ENCODE measurements at regions not wholly inside any gene's neighbourhood (a gene's known extent, or its start where the extent isn't known, plus 50 kb on each side); places are given as distances from the start of the nearest gene placed in this dataset.

DNA sequence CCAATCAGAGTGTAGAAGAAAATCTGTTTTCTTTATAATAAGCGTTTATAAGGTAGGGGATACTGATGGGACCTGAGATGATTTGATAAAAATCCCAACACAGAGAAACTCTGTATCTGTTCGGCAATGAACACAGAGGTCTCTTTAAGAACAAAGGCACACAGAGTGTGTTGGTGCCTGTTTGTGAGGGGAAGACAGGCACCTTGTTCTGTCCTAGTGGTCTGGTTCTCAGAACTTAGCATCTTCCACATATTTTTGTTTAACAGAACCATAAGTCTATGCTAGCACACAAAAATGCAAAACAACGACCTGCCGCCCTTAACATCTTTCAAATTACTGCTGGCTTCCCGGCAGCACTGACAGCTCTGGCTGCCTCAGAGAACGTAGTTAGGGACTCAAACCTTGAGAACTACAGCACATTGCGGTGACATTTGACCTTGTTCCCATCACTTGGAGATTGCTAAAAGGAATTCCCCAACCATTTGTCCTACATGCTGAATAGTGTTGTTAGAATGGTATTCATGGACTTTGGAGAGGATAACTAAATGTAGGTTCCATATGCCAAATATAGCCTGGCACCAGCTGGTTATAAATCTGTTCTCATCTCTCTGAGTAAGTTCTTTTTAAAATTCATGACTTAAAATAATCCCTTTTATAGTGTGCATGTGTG, 871.7 kb upstream of the TYRP1 start:
- Histone ChIP-seq H3K27me3 (no peaks in the 10 kb centered on the region), H3K9me3 (no peaks in the 10 kb centered on the region), H3K36me3 (no peaks in the 10 kb centered on the region), H3K4me3 (no peak overlapping the region), H3K4me1 (no peaks in the 10 kb centered on the region), H3K27ac (no peak overlapping the region)
- no peak for DNase-seq (ENCODE audit: low spot score in 2 of 2)
- 42% methylated on average over 7 of the region's 7 CpGs for WGBS
- TF ChIP-seq, protein P1, sequence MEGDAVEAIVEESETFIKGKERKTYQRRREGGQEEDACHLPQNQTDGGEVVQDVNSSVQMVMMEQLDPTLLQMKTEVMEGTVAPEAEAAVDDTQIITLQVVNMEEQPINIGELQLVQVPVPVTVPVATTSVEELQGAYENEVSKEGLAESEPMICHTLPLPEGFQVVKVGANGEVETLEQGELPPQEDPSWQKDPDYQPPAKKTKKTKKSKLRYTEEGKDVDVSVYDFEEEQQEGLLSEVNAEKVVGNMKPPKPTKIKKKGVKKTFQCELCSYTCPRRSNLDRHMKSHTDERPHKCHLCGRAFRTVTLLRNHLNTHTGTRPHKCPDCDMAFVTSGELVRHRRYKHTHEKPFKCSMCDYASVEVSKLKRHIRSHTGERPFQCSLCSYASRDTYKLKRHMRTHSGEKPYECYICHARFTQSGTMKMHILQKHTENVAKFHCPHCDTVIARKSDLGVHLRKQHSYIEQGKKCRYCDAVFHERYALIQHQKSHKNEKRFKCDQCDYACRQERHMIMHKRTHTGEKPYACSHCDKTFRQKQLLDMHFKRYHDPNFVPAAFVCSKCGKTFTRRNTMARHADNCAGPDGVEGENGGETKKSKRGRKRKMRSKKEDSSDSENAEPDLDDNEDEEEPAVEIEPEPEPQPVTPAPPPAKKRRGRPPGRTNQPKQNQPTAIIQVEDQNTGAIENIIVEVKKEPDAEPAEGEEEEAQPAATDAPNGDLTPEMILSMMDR (IDR thresholded peaks at IDR 0.05), result no peak
- TF ChIP-seq POLR2A (IDR thresholded peaks at IDR 0.05), result no peak
- TF ChIP-seq EP300 (IDR thresholded peaks at IDR 0.05), result no peak
- TF ChIP-seq POLR2AphosphoS5 (IDR thresholded peaks at IDR 0.05), result no peak

DNA sequence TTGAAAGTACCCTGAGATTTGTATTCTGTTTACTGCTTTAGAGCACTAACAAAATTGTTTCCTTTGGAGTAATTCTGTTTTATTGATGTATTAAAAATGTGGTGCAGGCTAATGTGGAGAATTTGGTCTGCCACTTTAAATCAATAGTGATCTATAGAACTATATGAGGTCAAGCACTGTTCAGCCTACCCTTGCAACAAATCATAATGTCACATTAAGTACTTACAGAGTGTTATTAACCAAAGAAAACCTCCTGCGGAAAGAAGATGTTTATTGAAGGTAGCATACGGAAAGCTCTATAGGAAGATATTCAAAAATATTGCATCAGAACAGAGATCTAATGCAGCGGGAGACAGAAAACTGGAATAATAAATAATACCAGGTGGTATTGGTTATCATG, 865.0 kb upstream of the TYRP1 start:
- no peak for TF ChIP-seq EP300 (IDR thresholded peaks at IDR 0.05)
- TF ChIP-seq, protein P1 (IDR thresholded peaks at IDR 0.05), result no peak
- no peak for TF ChIP-seq POLR2A (IDR thresholded peaks at IDR 0.05)
- no peak for TF ChIP-seq POLR2AphosphoS5 (IDR thresholded peaks at IDR 0.05)
- Histone ChIP-seq H3K9me3 (no peaks in the 10 kb centered on the region), H3K36me3 (no peaks in the 10 kb centered on the region), H3K4me1 (no peaks in the 10 kb centered on the region), H3K27me3 (no peaks in the 10 kb centered on the region), H3K4me3 (no peak overlapping the region), H3K27ac (no peak overlapping the region)
- 77% methylated on average over 3 of the region's 3 CpGs for whole genome bisulfite sequencing
- DNase-seq (ENCODE audit: low spot score in 2 of 2), result no peak

DNA sequence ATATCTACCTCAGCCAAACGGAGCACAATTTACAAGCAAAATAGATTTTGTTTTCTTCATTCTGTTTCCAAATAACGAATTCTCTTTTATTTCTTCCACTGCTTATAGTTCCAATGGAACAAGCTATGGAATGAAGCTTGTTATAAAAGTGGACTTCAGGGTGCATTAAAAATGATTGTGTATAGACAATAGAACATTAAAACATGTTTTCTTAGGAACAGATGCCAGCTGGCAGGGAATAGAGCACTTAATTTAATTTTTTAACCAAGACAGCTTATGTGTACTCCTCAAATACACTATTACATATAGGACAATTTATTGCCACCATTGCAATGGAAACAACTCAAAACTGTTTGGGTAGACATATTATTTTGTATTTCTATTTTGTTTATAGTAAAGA, 860.1 kb upstream of the TYRP1 start:
- no peak for TF ChIP-seq POLR2AphosphoS5 (IDR thresholded peaks at IDR 0.05)
- no peak for TF ChIP-seq POLR2A (IDR thresholded peaks at IDR 0.05)
- TF ChIP-seq, protein P1 (IDR thresholded peaks at IDR 0.05), result no peak
- TF ChIP-seq EP300 (IDR thresholded peaks at IDR 0.05), result no peak
- Histone ChIP-seq H3K27me3 (no peaks in the 10 kb centered on the region), H3K9me3 (no peaks in the 10 kb centered on the region), H3K4me3 (no peak overlapping the region), H3K27ac (no peak overlapping the region), H3K36me3 (no peaks in the 10 kb centered on the region), H3K4me1 (no peaks in the 10 kb centered on the region)
- no peak for DNase-seq (ENCODE audit: low spot score in 2 of 2)
- 69% methylated on average over 2 of the region's 2 CpGs for WGBS

DNA sequence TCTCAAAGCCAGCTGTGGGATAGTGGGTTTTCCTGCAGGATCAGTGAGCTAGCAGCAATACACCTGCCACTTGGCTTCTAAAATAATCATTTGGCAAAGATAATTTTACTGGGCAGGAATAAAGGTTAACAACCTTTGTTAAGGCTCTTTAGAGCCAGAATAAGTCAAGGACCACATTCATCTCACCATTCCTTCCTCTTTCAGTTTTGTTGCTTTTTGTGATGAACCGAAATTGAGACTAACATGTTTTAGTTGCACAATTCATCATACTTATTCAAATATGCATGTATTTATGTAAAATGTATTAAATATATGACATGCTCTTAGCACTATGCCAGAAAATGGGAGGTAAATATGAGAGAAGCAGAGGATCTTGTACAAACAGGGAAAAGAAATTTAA, 824.4 kb upstream of the TYRP1 start:
- TF ChIP-seq POLR2A (IDR thresholded peaks at IDR 0.05) (no peak), POLR2AphosphoS5 (IDR thresholded peaks at IDR 0.05) (no peak), EP300 (IDR thresholded peaks at IDR 0.05) (no peak)
- TF ChIP-seq, protein P1 (IDR thresholded peaks at IDR 0.05), result no peak
- no peak for DNase-seq (ENCODE audit: low spot score in 2 of 2)
- no peak overlapping the region for H3K4me3 ChIP-seq
- no peaks in the 10 kb centered on the region for H3K4me1 ChIP-seq
- WGBS, result 64% methylated on average over 1 of the region's 1 CpG
- no peaks in the 10 kb centered on the region for H3K27me3 ChIP-seq
- H3K9me3 ChIP-seq, result no peaks in the 10 kb centered on the region
- H3K27ac ChIP-seq, result no peak overlapping the region
- H3K36me3 ChIP-seq, result no peaks in the 10 kb centered on the region

DNA sequence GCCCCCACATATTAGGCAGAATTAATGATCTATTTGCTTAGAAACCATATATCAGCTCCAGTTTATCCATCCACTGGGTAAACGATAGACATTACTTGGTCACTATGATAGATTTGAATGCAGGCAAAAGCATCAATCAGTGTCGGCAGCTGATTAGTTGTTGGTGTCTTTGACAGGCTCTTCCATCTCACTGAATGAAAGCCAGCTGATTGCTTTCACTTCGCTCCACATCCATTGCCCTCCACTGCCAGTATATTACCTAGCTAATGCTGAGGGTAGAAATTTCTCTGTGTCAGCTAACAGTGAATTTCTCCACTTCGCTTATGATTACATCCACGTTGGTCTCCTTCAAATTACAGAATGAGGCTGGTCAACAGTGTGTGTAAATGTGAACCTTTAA, 821.3 kb upstream of the TYRP1 start:
- H3K4me3 ChIP-seq, result no peak overlapping the region
- DNase-seq (ENCODE audit: low spot score in 2 of 2), result no peak

More for the DNA sequence above, 821.3 kb upstream of the TYRP1 start:
- Histone ChIP-seq H3K4me1 (no peaks in the 10 kb centered on the region), H3K9me3 (no peaks in the 10 kb centered on the region), H3K27me3 (no peaks in the 10 kb centered on the region), H3K27ac (no peak overlapping the region), H3K36me3 (no peaks in the 10 kb centered on the region)
- WGBS, result 23% methylated on average over 5 of the region's 5 CpGs
- TF ChIP-seq POLR2A (IDR thresholded peaks at IDR 0.05) (no peak), POLR2AphosphoS5 (IDR thresholded peaks at IDR 0.05) (no peak), EP300 (IDR thresholded peaks at IDR 0.05) (no peak)
- TF ChIP-seq, protein P1 (IDR thresholded peaks at IDR 0.05), result no peak

All from suprapubic skin (tissue), 4 donors.